ENCODE measurements at regions not wholly inside any gene's neighbourhood (a gene's known extent, or its start where the extent isn't known, plus 50 kb on each side); places are given as distances from the start of the nearest gene placed in this dataset.
"Not testable (repeated sequence)": the region's sequence is repeated elsewhere in the genome, so short reads cannot be mapped to it uniquely, and the experiment has no call there.

GRCh38 chr20:55417836-55418235, 587.5 kb downstream of the CBLN4 start:
- CTCF ChIA-PET: no interaction called here
- no peaks in the 10 kb centered on the region for H3K36me3 Mint-ChIP-seq
- DNase-seq (no peak), ATAC-seq (no peak)
- no peaks in the 10 kb centered on the region for H3K4me1 Mint-ChIP-seq
- H3K4me3 Mint-ChIP-seq: no peak overlapping the region
- H3K27ac Mint-ChIP-seq: no peak overlapping the region
- H3K27me3 Mint-ChIP-seq: no peaks in the 10 kb centered on the region
- H3K9me3 Mint-ChIP-seq (ENCODE audit: low read depth): peaks cover 3% of the 10 kb centered on the region

GRCh38 chr20:55415567-55416142, 589.7 kb downstream of the CBLN4 start:
- CTCF ChIA-PET: no interaction called here
- Mint-ChIP-seq H3K4me3 (no peak overlapping the region), H3K36me3 (no peaks in the 10 kb centered on the region), H3K9me3 (ENCODE audit: low read depth) (peaks cover 3% of the 10 kb centered on the region), H3K27ac (no peak overlapping the region), H3K27me3 (no peaks in the 10 kb centered on the region), H3K4me1 (no peaks in the 10 kb centered on the region)
- ATAC-seq (no peak), DNase-seq (no peak)

- H3K27ac Mint-ChIP-seq; CTCF ChIA-PET; H3K4me3 Mint-ChIP-seq; H3K27me3 Mint-ChIP-seq; ATAC-seq; DNase-seq; H3K9me3 Mint-ChIP-seq (ENCODE audit: low read depth); H3K4me1 Mint-ChIP-seq; H3K36me3 Mint-ChIP-seq: not testable (repeated sequence)
Measured at GRCh38 chr20:55412508-55412907, 592.8 kb downstream of the CBLN4 start.

GRCh38 chr20:55406891-55407290, 598.4 kb downstream of the CBLN4 start:
- CTCF ChIA-PET: no interaction called here
- H3K27ac Mint-ChIP-seq: no peak overlapping the region

GRCh38 chr20:55394592-55394991, 610.7 kb downstream of the CBLN4 start:
- H3K27me3 Mint-ChIP-seq: no peaks in the 10 kb centered on the region
- DNase-seq (no peak), ATAC-seq (no peak)
- H3K4me3 Mint-ChIP-seq: no peak overlapping the region
- no peak overlapping the region for H3K27ac Mint-ChIP-seq
- peaks cover 15% of the 10 kb centered on the region for H3K9me3 Mint-ChIP-seq (ENCODE audit: low read depth)
- no peaks in the 10 kb centered on the region for H3K4me1 Mint-ChIP-seq
- CTCF ChIA-PET: no interaction called here
- H3K36me3 Mint-ChIP-seq: no peaks in the 10 kb centered on the region

More at GRCh38 chr20:55406891-55407290, 598.4 kb downstream of the CBLN4 start:
- no peak for DNase-seq
- H3K27me3 Mint-ChIP-seq: no peaks in the 10 kb centered on the region
- H3K9me3 Mint-ChIP-seq (ENCODE audit: low read depth): peaks cover 12% of the 10 kb centered on the region
- no peaks in the 10 kb centered on the region for H3K4me1 Mint-ChIP-seq
- no peaks in the 10 kb centered on the region for H3K36me3 Mint-ChIP-seq
- H3K4me3 Mint-ChIP-seq: no peak overlapping the region
- ATAC-seq: no peak

- CTCF ChIA-PET: no interaction called here
- Mint-ChIP-seq H3K27ac (no peak overlapping the region), H3K36me3 (no peaks in the 10 kb centered on the region), H3K9me3 (ENCODE audit: low read depth) (peaks cover 16% of the 10 kb centered on the region), H3K4me3 (no peak overlapping the region), H3K4me1 (no peaks in the 10 kb centered on the region), H3K27me3 (no peaks in the 10 kb centered on the region)
- DNase-seq: no peak
- ATAC-seq: no peak
Measured at GRCh38 chr20:55390791-55391190, 614.5 kb downstream of the CBLN4 start.

- no peak overlapping the region for H3K27ac Mint-ChIP-seq
- no peak overlapping the region for H3K4me3 Mint-ChIP-seq
- no peaks in the 10 kb centered on the region for H3K4me1 Mint-ChIP-seq
- no peak for ATAC-seq
- no peaks in the 10 kb centered on the region for H3K36me3 Mint-ChIP-seq
- DNase-seq: no peak
- peaks cover 10% of the 10 kb centered on the region for H3K9me3 Mint-ChIP-seq (ENCODE audit: low read depth)
- CTCF ChIA-PET: no interaction called here
- H3K27me3 Mint-ChIP-seq: no peaks in the 10 kb centered on the region
Measured at GRCh38 chr20:55386686-55387085, 618.6 kb downstream of the CBLN4 start.

- Mint-ChIP-seq H3K27ac (no peak overlapping the region), H3K4me3 (no peak overlapping the region), H3K4me1 (no peaks in the 10 kb centered on the region), H3K9me3 (ENCODE audit: low read depth) (peaks cover 15% of the 10 kb centered on the region), H3K36me3 (no peaks in the 10 kb centered on the region), H3K27me3 (no peaks in the 10 kb centered on the region)
- CTCF ChIA-PET: no interaction called here
- DNase-seq: no peak
- ATAC-seq: no peak
Measured at GRCh38 chr20:55375920-55376319, 629.4 kb downstream of the CBLN4 start.

GRCh38 chr20:55365745-55366144, 639.6 kb downstream of the CBLN4 start:
- Mint-ChIP-seq H3K27me3 (no peaks in the 10 kb centered on the region), H3K36me3 (no peaks in the 10 kb centered on the region), H3K9me3 (ENCODE audit: low read depth) (peaks cover 9% of the 10 kb centered on the region), H3K4me3 (no peak overlapping the region), H3K4me1 (no peaks in the 10 kb centered on the region), H3K27ac (no peak overlapping the region)
- ATAC-seq: no peak
- no peak for DNase-seq
- CTCF ChIA-PET: no interaction called here

GRCh38 chr20:55360895-55361294, 644.4 kb downstream of the CBLN4 start:
- H3K9me3 Mint-ChIP-seq (ENCODE audit: low read depth): peaks cover 6% of the 10 kb centered on the region
- CTCF ChIA-PET: no interaction called here
- H3K4me3 Mint-ChIP-seq: no peak overlapping the region
- DNase-seq (no peak), ATAC-seq (no peak)
- H3K27ac Mint-ChIP-seq: no peak overlapping the region
- H3K27me3 Mint-ChIP-seq: no peaks in the 10 kb centered on the region
- H3K4me1 Mint-ChIP-seq: no peaks in the 10 kb centered on the region
- no peaks in the 10 kb centered on the region for H3K36me3 Mint-ChIP-seq

- Mint-ChIP-seq H3K27ac (no peak overlapping the region), H3K4me1 (no peaks in the 10 kb centered on the region)
Measured at GRCh38 chr20:55354720-55355119, 650.6 kb downstream of the CBLN4 start.

GRCh38 chr20:55353206-55353605, 652.1 kb downstream of the CBLN4 start:
- ATAC-seq: no peak
- CTCF ChIA-PET: no interaction called here
- peaks cover 18% of the 10 kb centered on the region for H3K9me3 Mint-ChIP-seq (ENCODE audit: low read depth)
- no peaks in the 10 kb centered on the region for H3K4me1 Mint-ChIP-seq
- no peak overlapping the region for H3K27ac Mint-ChIP-seq
- no peak for DNase-seq
- no peaks in the 10 kb centered on the region for H3K27me3 Mint-ChIP-seq
- H3K4me3 Mint-ChIP-seq: no peak overlapping the region
- H3K36me3 Mint-ChIP-seq: no peaks in the 10 kb centered on the region

More at GRCh38 chr20:55354720-55355119, 650.6 kb downstream of the CBLN4 start:
- Mint-ChIP-seq H3K27me3 (no peaks in the 10 kb centered on the region), H3K36me3 (no peaks in the 10 kb centered on the region), H3K4me3 (no peak overlapping the region), H3K9me3 (ENCODE audit: low read depth) (peaks cover 18% of the 10 kb centered on the region)
- DNase-seq (no peak), ATAC-seq (no peak)
- CTCF ChIA-PET: no interaction called here

- Mint-ChIP-seq H3K4me1 (no peaks in the 10 kb centered on the region), H3K9me3 (ENCODE audit: low read depth) (peaks cover 15% of the 10 kb centered on the region), H3K27ac (no peak overlapping the region), H3K4me3 (no peak overlapping the region), H3K36me3 (no peaks in the 10 kb centered on the region), H3K27me3 (no peaks in the 10 kb centered on the region)
- CTCF ChIA-PET: no interaction called here
- DNase-seq: no peak
- ATAC-seq: no peak
Measured at GRCh38 chr20:55348223-55348622, 657.1 kb downstream of the CBLN4 start.

GRCh38 chr20:55342822-55343221, 662.5 kb downstream of the CBLN4 start:
- H3K36me3 Mint-ChIP-seq: no peaks in the 10 kb centered on the region
- H3K9me3 Mint-ChIP-seq (ENCODE audit: low read depth): peaks cover 16% of the 10 kb centered on the region
- no peak overlapping the region for H3K4me3 Mint-ChIP-seq
- no peak for DNase-seq
- no peak overlapping the region for H3K27ac Mint-ChIP-seq
- H3K4me1 Mint-ChIP-seq: no peaks in the 10 kb centered on the region
- ATAC-seq: no peak
- CTCF ChIA-PET: no interaction called here
- H3K27me3 Mint-ChIP-seq: no peaks in the 10 kb centered on the region

GRCh38 chr20:55333798-55334197, 671.5 kb downstream of the CBLN4 start:
- Mint-ChIP-seq H3K9me3 (ENCODE audit: low read depth) (peaks cover 10% of the 10 kb centered on the region), H3K27ac (no peak overlapping the region), H3K4me1 (no peaks in the 10 kb centered on the region), H3K27me3 (no peaks in the 10 kb centered on the region), H3K4me3 (no peak overlapping the region), H3K36me3 (no peaks in the 10 kb centered on the region)
- CTCF ChIA-PET: no interaction called here
- no peak for ATAC-seq
- no peak for DNase-seq
